ENCODE measurements at regions not wholly inside any gene's neighbourhood (a gene's known extent, or its start where the extent isn't known, plus 50 kb on each side); places are given as distances from the start of the nearest gene placed in this dataset.
A peak's percentile ranks its signal among the peaks of the same experiment; 100 is the strongest.

DNA sequence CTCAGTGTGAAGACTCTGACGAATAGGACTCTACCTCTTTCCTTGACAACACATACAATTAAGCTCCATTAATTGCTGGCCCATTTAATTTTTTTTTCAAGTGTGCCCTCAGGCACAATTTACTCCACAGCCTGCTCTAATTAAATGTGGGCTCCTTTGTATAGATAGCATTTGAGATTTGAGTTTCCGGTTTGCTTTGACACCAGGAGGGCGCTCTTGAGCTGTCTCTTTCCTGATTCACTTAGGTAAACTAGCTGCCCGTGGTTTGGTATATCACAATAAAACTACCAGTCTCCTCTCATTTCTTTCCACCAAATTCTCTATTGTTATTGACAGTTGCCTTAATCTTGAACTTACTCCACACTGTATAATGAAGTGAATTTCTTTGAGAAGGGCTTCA is 666.0 kb downstream of the DSC3 start:
- H3K4me3 ChIP-seq (replicated peaks in 1 of 2; ENCODE audit: low read depth in 2 of 2, low read length in 2 of 2): no peak overlapping the region
- TF ChIP-seq, protein P1, sequence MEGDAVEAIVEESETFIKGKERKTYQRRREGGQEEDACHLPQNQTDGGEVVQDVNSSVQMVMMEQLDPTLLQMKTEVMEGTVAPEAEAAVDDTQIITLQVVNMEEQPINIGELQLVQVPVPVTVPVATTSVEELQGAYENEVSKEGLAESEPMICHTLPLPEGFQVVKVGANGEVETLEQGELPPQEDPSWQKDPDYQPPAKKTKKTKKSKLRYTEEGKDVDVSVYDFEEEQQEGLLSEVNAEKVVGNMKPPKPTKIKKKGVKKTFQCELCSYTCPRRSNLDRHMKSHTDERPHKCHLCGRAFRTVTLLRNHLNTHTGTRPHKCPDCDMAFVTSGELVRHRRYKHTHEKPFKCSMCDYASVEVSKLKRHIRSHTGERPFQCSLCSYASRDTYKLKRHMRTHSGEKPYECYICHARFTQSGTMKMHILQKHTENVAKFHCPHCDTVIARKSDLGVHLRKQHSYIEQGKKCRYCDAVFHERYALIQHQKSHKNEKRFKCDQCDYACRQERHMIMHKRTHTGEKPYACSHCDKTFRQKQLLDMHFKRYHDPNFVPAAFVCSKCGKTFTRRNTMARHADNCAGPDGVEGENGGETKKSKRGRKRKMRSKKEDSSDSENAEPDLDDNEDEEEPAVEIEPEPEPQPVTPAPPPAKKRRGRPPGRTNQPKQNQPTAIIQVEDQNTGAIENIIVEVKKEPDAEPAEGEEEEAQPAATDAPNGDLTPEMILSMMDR (IDR thresholded peaks at IDR 0.05; ENCODE audit: low read depth, low read length): no peak
- no peak for DNase-seq (ENCODE audit: low read depth in 2 of 2)

DNA sequence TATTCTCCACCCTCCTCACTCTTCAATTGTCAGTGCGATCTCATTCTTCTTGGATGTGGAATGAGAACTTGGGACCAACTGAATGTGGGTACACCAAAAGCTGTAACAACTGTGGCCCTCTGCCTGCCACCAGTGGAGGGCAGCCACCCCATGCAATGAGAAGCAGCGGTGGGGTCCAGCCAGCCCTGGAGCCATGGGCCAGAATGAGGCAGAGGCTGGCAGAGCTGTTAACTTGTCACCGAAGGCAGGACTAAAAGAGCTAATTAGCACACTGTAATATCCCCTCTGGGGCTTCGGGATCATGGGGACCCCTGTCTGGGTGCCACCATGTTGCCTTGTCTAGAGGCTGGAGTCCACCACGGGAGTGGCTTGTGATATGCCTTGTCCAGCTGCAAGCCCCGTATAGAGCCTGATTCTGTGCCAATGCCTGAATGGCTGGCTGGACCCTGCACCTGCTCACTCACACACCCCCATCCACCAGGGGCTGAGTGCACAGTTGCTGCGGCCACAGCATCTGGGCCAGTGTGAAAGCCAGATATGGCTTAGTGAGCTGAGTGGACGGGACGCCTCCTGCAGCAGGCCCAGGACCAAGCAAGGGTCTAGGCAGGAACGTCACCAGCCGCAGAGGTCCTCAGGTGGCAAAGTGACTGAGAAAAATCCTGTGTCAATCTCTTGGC is 680.5 kb downstream of the DSC3 start:
- TF ChIP-seq, protein P1 (IDR thresholded peaks at IDR 0.05; ENCODE audit: low read depth, low read length): no peak
- no peak for DNase-seq (ENCODE audit: low read depth in 2 of 2)
- H3K4me3 ChIP-seq (replicated peaks in 1 of 2; ENCODE audit: low read depth in 2 of 2, low read length in 2 of 2): no peak overlapping the region

DNA sequence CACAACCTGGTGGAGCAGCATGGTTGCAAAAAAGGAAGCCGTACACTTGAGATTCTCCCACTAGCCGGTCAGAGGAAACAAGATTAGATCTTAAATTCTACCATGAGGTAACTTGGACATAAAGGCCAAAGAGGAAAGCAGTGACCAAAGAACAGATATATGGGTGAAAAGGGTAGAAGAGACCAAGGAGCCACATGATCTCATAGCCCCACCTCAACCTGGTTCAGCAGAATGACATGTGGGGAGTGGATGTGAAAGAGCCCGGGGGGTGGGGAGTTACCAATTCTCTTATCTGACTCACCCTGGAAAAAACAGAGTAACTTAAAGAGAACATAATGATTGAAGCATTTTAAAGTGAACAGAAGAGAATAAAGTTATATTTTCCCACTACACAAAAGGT is 683.0 kb downstream of the DSC3 start:
- no peak for DNase-seq (ENCODE audit: low read depth in 2 of 2)
- TF ChIP-seq, protein P1 (IDR thresholded peaks at IDR 0.05; ENCODE audit: low read depth, low read length): no peak
- H3K4me3 ChIP-seq (replicated peaks in 1 of 2; ENCODE audit: low read depth in 2 of 2, low read length in 2 of 2): no peak overlapping the region

DNA sequence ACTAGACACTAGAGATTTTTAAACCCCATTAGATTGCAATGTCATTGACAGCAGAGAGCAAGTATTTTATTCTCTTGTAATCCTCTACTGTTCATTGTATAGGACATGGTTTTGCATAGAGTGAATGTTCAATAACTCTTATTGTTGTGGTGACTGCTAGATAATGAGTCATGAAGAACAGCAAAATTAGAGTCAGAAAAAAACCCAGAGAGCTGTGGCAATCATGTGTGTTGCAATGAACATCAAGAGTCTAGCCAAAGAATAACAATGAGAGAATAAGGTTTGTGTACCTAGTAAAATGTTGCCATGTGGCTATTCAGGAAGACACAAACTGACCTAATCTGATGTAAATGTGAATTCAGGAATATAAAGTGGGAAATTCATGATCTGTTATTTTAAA is 684.0 kb downstream of the DSC3 start:
- TF ChIP-seq, protein P1 (IDR thresholded peaks at IDR 0.05; ENCODE audit: low read depth, low read length): no peak
- H3K4me3 ChIP-seq (replicated peaks in 1 of 2; ENCODE audit: low read depth in 2 of 2, low read length in 2 of 2): no peak overlapping the region
- DNase-seq (ENCODE audit: low read depth in 2 of 2): peak; percentile 34 to 81

DNA sequence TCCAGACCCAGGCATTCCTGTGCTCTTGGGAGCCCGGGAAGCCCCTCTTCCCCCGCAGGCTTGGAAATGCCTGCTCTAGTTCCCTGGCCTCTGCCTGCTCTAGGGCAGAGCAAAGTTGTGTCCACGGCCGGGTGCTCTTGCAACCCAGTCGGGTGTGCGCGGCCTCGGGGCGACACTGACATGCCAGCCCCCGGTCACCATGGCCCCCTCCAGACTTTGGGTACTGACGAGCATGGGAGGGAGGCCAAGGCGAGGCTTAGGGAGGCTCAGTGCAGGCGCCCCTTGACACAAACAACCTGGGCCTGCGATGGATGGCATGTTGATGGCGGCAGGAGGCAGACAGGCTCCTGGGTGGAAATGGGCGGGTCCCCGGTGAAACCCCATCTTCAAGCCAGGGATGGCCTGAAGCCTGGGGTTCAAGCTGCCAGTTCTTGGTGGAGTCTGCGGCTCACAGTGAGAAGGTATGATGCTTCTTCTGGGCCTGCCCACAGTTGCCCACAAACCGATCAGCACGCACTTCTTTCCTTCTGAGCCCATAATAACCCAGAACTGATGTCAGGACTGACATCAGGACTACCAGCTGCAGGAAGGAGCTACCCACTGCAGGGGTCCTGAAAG is 689.9 kb downstream of the DSC3 start:
- TF ChIP-seq, protein P1 (IDR thresholded peaks at IDR 0.05; ENCODE audit: low read depth, low read length): no peak
- DNase-seq (ENCODE audit: low read depth in 2 of 2): no peak

DNA sequence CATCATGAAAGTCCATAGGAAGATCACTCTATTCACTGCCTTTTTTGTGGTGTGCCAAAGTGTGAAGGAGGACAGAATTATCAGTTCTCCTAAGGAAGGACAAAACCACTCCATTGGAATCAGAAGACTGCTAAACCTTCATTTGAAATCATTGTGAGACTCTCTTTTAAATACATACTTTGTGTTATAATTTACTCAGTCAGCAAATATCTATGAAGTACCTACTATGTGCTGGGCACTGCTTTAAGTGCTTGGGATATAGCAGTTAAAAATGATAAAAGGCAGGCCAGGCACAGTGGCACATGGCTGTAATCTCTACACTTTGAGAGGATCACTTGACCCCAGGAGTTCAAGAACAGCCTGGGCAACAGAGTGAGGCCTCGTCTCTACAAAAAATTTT is 692.3 kb downstream of the DSC3 start:
- TF ChIP-seq, protein P1 (IDR thresholded peaks at IDR 0.05; ENCODE audit: low read depth, low read length): no peak

More for the DNA sequence above, 689.9 kb downstream of the DSC3 start:
- no peak overlapping the region for H3K4me3 ChIP-seq (replicated peaks in 1 of 2; ENCODE audit: low read depth in 2 of 2, low read length in 2 of 2)

More for the DNA sequence above, 692.3 kb downstream of the DSC3 start:
- DNase-seq (ENCODE audit: low read depth in 2 of 2): no peak
- H3K4me3 ChIP-seq (replicated peaks in 1 of 2; ENCODE audit: low read depth in 2 of 2, low read length in 2 of 2): no peak overlapping the region
